GM23248 (cell line): ENCODE measurements at regions not wholly inside any gene's neighbourhood (a gene's known extent, or its start where the extent isn't known, plus 50 kb on each side); places are given as distances from the start of the nearest gene placed in this dataset.
"Not testable (repeated sequence)": the region's sequence is repeated elsewhere in the genome, so short reads cannot be mapped to it uniquely, and the experiment has no call there.

ENCODE experiments used
- EZH2 ChIP-seq: fragments of 200-600 bp; sonication (generic); IDR thresholded peaks from 2 replicates; pipeline ENCODE4 v1.6.1; 2018; ENCODE audit warnings: antibody characterized with exemption, mild to moderate bottlenecking; ENCODE audit not compliant: insufficient read depth, poor library complexity, severe bottlenecking
- EZH2phosphoT487 ChIP-seq: fragments of 200-600 bp; sonication (generic); IDR thresholded peaks from 2 replicates; pipeline ENCODE4 v1.6.1; 2018; ENCODE audit warnings: antibody characterized with exemption, moderate library complexity, mild to moderate bottlenecking, low read depth; ENCODE audit not compliant: insufficient read depth

- not testable (repeated sequence) for TF ChIP-seq EZH2phosphoT487, EZH2
These were observed 169.8 kb upstream of the ATXN1 start for GRCh38 chr6:16931079-16931478.
